Hepatocyte (in vitro differentiated cells): ENCODE measurements at regions not wholly inside any gene's neighbourhood (a gene's known extent, or its start where the extent isn't known, plus 50 kb on each side); places are given as distances from the start of the nearest gene placed in this dataset.

ENCODE experiments used
- CTCF ChIP-seq: fragments of 200-600 bp; sonication (generic); IDR thresholded peaks from 2 replicates; pipeline ENCODE4 v1.5.1; 2016; ENCODE audit warnings: antibody characterized with exemption, mild to moderate bottlenecking; ENCODE audit not compliant: poor library complexity
- EZH2phosphoT487 ChIP-seq: fragments of 200-600 bp; sonication (generic); IDR thresholded peaks from one replicate; pipeline ENCODE4 v1.6.1; 2018; ENCODE audit warnings: antibody characterized with exemption, mild to moderate bottlenecking, low read depth, moderate library complexity; ENCODE audit not compliant: unreplicated experiment, severe bottlenecking

- TF ChIP-seq CTCF (no peak), EZH2phosphoT487 (no peak)
Measured at GRCh38 chr4:19807505-19807904, 444.2 kb upstream of the SLIT2 start.
